GM18508 (cell line): ENCODE measurements at regions not wholly inside any gene's neighbourhood (a gene's known extent, or its start where the extent isn't known, plus 50 kb on each side); places are given as distances from the start of the nearest gene placed in this dataset.

Source experiments
- ATAC-seq: cut with Tn5 transposase; IDR thresholded peaks from one replicate; pipeline ENCODE4 v1.9.1; 2021; ENCODE audit warnings: moderate number of reproducible peaks; ENCODE audit not compliant: insufficient read depth, unreplicated experiment

DNA sequence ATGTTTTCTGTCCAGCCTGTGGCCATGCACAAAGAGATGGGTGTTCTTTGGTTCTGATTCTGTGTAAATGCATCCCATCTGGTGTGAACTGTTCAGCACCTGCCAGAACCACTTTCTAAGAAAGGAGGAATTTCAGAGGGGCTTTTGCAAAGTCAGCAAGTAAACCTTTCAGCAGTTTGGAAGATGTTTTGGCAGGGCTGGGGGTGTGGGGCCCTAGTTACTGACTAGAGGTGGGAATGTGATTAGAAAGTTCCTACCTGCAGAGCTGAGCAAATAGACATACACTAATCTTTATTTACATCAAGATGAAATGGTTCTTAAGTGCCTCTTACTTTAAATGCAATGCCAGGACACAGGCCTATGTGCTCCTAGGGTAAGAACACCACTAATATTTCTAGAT is 378.1 kb upstream of the USP24 start:
- no peak for ATAC-seq

GRCh38 chr1:55592122-55592521 is 377.0 kb upstream of the USP24 start:
- no peak for ATAC-seq

- no peak for ATAC-seq
Measured at GRCh38 chr1:55589671-55590297, 374.6 kb upstream of the USP24 start.

DNA sequence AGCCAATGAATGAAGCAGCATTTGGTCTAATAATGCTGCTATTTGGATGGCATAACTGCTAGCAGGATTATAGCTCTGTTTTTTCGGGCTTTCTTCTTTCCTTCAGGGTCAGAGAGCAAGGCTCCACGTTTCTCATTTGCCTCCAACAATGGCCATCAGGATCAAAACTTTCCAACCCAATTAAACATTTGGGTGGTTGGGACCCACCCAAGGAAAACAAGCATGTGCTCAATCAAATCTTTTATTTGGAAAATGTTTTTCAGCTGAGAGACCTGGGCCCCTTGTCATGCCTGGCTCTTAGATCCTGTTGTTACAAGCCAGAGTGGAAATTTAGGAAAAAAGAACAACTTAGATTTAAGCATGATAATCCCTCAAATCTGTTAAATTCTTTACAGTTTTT is 373.1 kb upstream of the USP24 start:
- ATAC-seq, result no peak

DNA sequence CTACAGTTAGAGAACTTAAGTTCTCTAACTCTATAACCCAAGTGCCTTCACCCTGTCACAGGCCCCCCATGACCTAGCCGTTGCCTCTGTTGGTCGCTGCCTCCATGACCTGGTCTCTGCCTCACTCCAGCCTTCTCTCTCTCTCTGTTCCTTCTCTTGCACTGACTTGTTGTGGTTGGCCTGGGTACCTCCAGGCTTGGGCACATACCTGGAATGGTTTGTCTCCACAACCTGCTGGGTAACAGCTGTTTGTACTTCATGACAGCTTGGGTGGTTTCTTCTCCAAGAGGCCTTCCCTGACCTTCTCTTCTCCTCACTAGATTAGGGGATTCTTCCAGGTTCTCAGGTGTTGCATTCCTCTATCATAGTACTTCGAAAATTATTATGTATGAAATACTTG is 371.6 kb upstream of the USP24 start:
- ATAC-seq, result no peak

DNA sequence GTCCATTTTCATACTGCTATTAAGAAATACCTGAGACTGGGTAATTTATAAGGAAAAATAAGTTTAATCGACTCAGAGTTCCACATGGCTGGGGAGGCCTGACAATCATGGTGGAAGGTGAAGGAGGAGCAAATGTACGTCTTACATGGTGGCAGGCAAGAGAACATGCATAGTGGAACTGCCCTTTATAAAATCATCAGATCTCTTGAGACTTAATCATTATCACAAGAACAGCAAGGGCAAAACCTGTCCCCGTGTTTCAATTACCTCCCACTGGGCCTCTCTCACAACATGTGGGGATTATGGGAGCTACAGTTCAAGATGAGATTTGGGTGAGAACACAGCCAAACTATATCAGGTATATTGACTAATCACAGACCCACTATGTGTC is 370.2 kb upstream of the USP24 start:
- no peak for ATAC-seq

DNA sequence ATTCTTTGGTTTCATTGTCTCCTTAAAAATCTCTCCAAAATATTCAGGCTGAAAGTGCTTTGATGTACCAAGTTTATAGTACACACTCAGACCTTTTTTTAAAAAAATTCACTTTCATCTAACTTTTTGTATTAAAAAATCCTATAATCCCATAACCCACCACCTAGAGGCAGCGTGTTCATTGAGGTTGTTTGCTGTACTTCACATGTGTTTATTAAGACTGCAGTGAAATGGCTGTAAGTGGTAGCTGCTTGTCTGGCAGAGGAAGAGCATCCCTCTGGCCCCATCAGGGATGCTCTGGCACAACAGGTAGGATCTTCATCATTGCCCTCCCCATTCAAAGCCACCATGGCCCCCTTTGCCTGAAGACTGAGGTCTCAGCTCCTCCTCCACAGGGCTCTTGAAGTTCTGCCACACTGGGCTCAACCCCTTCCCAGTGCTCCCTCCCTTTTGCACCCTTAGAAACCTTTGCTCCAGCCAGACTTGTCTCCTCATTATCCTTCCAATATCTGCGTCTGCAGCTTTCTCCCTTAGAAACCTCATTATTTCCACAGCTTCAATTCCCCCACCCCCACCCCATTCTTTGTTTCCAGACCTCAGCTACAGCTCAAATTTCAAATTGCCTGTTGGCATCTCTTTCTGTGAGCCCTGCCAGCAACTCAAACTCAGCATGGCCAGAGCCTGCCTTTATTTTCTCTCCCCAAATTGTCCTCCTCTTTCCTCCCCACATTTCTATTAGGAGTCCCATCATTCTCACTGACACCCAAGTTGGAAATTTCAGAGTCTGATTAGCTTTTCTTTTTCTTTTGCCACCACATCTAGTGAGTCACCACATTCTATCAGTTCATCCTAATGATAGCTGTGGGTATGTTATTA is 369.6 kb upstream of the USP24 start:
- no peak for ATAC-seq

DNA sequence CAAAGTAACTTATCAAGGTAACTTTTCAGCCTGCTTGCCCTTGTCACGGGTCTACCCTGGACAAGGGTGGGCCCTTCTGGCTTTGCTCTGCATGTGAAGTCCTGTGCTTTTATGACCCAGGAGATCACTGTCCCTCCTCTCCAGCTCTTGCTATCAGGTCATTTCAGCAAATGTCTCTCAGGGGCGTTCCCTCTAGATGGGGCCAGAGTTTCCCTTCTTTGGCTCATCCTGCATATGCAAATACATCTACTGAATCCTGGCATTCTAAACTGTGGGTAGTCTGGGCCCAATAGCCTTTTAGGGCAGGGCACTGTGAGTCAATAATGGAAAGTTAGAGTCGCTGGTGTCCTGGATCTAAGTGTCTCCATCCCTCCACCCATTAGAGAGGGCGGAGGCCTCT is 366.9 kb upstream of the USP24 start:
- ATAC-seq, result no peak

GRCh38 chr1:55580845-55581332 is 365.7 kb upstream of the USP24 start:
- no peak for ATAC-seq

DNA sequence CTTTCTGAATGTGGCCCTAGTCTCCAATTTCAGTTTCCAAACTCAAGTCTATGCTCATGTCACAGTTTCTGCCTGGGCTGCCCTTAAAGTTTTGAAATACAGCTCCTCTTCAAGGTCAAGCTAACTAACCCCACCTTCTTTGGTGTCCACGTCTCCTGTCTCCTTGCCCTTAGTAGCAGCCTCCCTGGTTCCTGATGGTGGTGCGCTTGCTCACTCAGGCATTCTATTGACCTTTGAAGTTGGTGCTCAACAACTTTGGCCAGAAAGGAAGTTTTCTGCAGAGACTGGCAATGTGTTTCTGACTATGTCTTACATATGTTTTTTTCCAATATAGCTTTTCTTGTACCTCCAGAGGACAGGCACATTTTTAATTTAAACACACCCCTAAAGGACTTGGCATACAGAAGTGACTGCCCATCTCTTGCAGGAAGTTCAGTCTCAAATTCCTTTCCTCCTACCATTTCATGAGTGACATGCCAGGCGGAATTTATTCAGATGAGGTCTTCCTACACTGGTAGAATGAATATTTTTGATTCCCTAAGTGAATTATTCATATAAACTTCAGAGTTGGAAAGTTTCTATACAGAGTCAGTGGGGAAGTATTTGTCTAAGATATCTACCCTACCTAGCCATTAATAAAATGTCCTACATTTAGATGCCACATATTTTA is 364.3 kb upstream of the USP24 start:
- ATAC-seq, result no peak

DNA sequence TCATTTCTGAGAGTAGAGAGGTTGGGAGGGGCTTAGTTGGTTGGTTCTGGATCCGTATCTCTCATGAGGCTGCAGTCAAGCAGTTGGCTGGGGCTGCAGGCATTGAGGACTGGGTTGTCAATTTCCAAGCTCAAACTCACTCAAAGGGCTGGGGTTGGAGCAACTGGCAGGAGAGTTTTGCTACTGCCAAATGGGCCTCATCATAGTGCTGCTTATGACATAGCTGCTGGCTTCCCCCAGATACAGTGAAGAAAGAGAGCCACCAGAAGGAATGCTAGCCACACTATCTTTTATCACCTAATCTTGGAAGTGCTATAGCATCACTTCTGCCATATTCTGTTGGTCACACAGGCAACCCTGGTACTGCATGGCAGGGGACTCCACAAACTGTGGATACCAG is 363.5 kb upstream of the USP24 start:
- ATAC-seq, result no peak

DNA sequence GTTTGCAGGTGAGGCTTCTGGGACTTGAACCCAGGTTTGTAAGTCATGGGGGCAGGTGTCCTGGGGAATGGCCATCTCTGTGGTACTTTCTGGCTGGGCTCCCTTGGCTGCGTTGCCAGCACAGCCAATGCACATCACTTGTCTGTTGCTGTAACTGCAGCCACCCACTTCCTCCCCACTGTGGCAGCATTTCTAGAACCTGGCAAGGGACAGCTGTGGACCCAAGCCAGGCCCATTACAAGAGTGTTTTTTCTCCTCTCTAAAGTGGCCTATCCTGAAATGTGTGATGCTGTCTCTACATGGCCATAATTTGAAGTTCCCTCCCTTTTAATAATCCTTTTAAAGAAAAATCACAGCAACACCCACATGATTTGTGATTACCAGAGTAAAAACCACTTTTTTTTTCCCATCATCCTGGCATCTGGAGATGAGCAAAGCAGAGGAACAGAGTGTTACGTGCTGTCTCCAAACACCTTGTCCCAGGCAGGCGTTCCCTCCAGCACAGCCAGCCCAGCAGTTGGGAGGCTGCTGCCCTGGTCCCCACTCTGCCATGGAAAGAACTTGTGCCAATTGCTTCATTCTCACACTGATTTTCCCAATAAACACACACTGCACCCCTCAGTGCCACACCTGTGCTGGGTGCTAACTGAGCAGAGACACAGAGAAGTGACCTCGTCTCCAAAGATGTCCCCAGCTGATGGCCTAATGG is 360.6 kb upstream of the USP24 start:
- ATAC-seq, result no peak

DNA sequence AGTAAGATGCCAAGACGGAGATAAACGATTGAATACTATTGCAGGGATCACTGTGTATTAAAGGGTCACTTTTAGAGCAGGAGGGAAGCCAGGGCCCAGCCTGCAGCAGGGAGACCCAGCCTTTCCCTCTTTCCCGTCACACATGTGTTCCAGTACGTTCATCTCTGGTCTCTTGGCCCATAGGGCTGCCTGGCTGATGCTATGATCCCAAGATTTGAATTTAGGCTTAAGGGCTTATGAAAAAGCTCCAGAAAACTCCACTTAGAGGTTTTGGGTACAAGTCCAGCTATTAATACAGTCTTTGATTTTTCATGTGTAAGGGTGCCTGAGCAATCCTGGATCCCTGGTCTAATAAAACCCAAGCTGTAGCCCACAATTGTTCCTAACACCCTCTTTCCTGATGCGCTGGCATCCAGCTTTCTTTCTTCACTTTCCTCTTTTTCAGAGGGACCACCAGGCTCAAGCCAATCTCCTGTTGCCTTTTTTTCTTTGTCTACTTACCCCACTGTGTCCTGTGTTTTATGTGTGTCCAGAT is 359.6 kb upstream of the USP24 start:
- no peak for ATAC-seq

- ATAC-seq, result no peak
Measured at GRCh38 chr1:55572878-55573734, 357.9 kb upstream of the USP24 start.

- ATAC-seq, result no peak
Measured at GRCh38 chr1:55571767-55572166, 356.6 kb upstream of the USP24 start.

DNA sequence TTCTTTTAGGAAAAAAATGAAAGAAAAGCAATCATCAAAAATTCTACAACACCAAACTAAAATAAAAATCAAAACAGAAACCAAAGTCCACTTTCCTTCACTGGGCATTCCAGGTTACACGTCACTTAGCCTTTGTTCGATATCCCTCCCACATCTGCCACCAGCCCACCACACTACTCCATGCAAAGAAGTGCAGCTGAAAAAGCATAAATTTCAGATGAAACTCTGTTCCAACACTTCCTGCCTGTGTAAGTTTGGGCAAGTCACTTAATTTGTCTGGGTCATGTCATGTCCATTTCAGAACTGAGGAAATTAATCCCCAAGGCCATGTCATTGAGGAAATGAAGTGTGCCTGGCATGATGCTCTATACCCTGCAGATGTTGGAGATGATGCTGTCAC is 354.3 kb upstream of the USP24 start:
- no peak for ATAC-seq

DNA sequence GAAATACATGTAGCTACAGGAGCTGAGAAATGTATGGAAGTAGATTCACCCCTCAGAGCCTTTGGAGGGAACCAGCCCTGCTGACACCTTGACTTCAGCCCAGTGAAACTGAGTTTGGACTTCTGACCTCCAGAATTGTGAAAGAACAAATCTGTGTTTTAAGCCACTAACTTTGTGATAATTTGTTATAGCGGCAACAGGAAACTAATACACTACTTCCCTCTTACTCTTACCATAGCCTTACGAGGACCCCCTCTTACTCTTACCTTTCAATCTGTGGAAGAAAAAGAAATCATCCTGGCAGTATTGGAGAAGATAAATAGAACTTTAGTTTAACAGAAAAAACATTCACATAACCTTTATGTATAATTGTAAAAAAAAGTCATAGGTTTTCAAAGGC is 353.6 kb upstream of the USP24 start:
- ATAC-seq, result no peak

DNA sequence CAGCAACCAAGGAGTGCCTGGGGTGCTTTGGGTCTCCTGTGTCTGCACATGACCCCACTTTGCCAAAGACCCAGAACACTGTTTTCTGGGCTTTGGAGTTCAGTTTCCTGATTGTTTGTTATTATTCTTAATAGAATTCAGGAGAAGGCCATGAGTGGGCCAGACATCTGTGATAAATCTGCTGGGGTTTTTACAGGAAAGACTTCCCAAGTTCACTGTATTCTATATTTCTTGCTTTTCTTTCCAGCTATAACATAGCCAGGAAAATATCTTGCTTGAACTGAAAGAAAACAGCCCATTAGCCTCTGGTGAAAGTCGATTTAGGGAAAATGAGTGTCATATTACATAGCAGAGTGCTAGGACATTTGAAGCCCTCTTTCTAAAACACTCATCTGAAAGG is 345.1 kb upstream of the USP24 start:
- no peak for ATAC-seq

GRCh38 chr1:55559842-55560241 is 344.7 kb upstream of the USP24 start:
- no peak for ATAC-seq
